VCaP (cell line): ENCODE measurements at regions not wholly inside any gene's neighbourhood (a gene's known extent, or its start where the extent isn't known, plus 50 kb on each side); places are given as distances from the start of the nearest gene placed in this dataset.
"Not testable (repeated sequence)": the region's sequence is repeated elsewhere in the genome, so short reads cannot be mapped to it uniquely, and the experiment has no call there.

Source experiments
- H3K27ac ChIP-seq: fragments of 450-650 bp; 2 replicates; pipeline ENCODE4 v1.5.1; 2017
- TF ChIP-seq, protein P1 (sequence below): fragments of 450-650 bp; conservative IDR thresholded peaks from 2 replicates; pipeline ENCODE4 v1.5.1; 2017; ENCODE audit warnings: mild to moderate bottlenecking, moderate library complexity

DNA sequence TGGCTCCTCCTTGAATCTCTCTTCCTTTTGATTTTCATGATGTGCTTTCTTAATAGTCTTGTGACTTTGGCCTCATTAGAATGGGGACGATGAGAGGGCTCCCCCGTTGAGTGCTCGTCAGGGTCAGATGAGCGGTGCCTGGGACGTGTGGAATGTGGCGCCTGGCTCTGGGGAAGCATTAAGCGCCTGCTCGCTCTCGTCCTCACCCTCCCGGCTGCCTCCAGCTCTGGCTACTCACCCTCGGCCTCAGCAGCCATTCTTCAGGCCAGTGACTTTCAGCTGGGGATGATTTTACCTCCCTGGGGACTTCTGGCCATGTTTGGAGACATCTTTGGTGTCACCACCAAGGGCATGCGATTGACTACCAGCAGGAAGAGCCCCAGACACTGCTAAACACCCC lies 69.7 kb downstream of the RPS6KA4 start:
- TF ChIP-seq, protein P1, sequence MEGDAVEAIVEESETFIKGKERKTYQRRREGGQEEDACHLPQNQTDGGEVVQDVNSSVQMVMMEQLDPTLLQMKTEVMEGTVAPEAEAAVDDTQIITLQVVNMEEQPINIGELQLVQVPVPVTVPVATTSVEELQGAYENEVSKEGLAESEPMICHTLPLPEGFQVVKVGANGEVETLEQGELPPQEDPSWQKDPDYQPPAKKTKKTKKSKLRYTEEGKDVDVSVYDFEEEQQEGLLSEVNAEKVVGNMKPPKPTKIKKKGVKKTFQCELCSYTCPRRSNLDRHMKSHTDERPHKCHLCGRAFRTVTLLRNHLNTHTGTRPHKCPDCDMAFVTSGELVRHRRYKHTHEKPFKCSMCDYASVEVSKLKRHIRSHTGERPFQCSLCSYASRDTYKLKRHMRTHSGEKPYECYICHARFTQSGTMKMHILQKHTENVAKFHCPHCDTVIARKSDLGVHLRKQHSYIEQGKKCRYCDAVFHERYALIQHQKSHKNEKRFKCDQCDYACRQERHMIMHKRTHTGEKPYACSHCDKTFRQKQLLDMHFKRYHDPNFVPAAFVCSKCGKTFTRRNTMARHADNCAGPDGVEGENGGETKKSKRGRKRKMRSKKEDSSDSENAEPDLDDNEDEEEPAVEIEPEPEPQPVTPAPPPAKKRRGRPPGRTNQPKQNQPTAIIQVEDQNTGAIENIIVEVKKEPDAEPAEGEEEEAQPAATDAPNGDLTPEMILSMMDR = no peak
- no peak overlapping the region for H3K27ac ChIP-seq

- no peak overlapping the region for H3K27ac ChIP-seq
- TF ChIP-seq, protein P1 = no peak
These were observed 71.0 kb downstream of the RPS6KA4 start for GRCh38 chr11:64429970-64430369.

- TF ChIP-seq, protein P1 = no peak
- no peak overlapping the region for H3K27ac ChIP-seq
These were observed 71.7 kb downstream of the RPS6KA4 start for GRCh38 chr11:64430645-64431044.

DNA sequence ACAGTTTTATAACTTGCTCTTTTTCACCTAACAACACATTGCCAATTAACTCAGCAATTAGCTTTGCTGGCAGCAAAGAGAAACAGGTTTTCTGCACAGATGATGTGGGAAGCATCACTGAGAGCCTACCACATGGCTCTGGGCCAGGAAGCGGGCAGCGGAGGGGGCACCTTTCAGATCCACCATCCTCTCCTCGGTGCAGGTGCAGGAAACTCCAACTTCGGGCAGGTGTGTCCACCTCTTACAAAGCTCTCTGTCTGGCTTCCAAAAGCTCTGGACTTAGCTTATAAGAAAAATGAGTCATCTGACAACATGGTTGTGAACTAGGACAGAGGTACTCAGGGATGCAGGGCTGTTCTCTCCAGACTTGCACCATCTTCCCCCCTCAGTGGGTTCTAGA lies 77.0 kb downstream of the RPS6KA4 start:
- TF ChIP-seq, protein P1 = no peak
- no peak overlapping the region for H3K27ac ChIP-seq

DNA sequence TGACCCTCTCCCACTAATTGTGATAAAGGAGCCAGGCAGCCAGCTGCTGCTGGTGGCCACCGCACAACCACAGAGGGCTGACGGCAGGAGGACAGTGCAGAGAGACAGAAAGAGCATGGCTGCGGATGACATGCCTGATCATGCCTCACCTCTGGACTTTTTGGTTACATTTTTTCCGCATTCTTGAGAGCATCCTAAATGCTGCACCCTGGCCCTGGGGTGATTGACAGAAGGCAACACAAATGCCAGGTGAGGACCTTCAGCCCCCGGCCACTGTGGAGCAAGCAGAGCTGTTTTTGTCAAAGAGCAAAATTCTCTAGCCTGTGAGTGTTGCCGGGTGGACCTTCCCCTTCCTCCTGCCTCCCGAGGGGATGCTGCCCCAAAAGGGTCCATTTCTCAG lies 78.5 kb downstream of the RPS6KA4 start:
- H3K27ac ChIP-seq = no peak overlapping the region
- TF ChIP-seq, protein P1 = no peak

DNA sequence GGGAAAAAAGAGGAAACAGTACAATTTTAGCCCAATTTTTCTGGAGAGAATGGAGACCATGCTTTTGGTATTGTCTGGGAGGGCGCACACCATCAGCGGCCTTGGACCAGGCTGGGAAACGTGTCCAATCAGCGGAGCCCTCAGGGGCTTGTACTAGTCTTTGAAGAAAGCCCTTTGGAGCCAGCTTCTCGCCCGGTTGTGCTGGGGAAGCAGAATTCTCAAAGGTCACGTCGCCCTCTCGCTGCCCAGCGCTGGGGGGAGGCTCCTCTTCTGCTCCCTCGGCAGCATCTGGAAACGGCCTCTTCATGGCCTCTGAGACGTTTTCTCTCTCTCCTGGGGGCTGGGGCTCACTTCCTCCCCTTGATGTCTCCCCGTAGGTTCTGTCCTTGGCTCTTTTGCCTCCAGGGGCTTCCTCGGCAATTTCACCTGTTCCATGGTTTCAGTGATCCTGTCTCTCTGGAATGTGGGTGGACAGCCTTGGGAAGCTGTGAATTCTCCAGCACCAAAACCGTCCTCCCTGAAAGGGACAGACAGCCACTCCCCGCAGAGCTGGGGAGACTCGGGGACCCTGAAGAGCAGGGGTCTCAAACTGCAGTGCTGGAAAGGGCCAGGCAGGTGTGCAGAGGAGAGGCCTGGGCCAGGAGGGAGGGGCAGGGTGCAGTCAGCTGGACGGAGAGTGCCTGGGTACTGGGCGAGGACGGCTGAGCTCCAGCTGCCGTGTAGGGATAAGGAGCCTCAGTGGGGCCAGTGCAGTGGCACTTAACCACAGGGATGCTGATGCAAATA lies 80.2 kb downstream of the RPS6KA4 start:
- TF ChIP-seq, protein P1 = no peak
- H3K27ac ChIP-seq = no peak overlapping the region

GRCh38 chr11:64439772-64440491 lies 81.0 kb downstream of the RPS6KA4 start:
- H3K27ac ChIP-seq = not testable (repeated sequence)

GRCh38 chr11:64441127-64441526 lies 82.2 kb downstream of the RPS6KA4 start:
- H3K27ac ChIP-seq = no peak overlapping the region
- TF ChIP-seq, protein P1 = no peak
